HEK293 (cell line): ENCODE measurements at regions not wholly inside any gene's neighbourhood (a gene's known extent, or its start where the extent isn't known, plus 50 kb on each side); places are given as distances from the start of the nearest gene placed in this dataset.

Experiments used
- CTCF ChIA-PET: fragments of 350-600 bp; formaldehyde crosslinking; extraction: SDS; loops from one replicate; lab custom pipeline; 2021; ENCODE audit warnings: antibody characterized with exemption; lab: Yijun Ruan, JAX
- POLR2A ChIA-PET: fragments of 300-600 bp; formaldehyde crosslinking; extraction: SDS; loops from one replicate; lab custom pipeline; 2020; ENCODE audit warnings: antibody characterized with exemption, inconsistent platforms; lab: Yijun Ruan, JAX
- H3K27ac ChIP-seq: fragments of 200-500 bp; sonication (Bioruptor generic); 2 replicates; pipeline ENCODE4 v1.5.1; 2014; ENCODE audit warnings: low read depth, low read length, control low read depth, inconsistent platforms; ENCODE audit errors: extremely low read depth
- H3K36me3 ChIP-seq, 2 experiments: fragments of 200-500 bp in 1 of 2; sonication (Bioruptor generic) in 1 of 2; 1 replicate in 1 of 2; 2 replicates in 1 of 2; pipeline ENCODE4 v1.5.1; 2014 to 2017; ENCODE audit warnings: inconsistent platforms in 2 of 2, low read length in 2 of 2; ENCODE audit not compliant: control insufficient read depth in 2 of 2, insufficient read depth in 1 of 2
- H3K4me1 ChIP-seq: fragments of 200-500 bp; sonication (Bioruptor generic); 2 replicates; pipeline ENCODE4 v1.5.1; 2014; ENCODE audit warnings: mild to moderate bottlenecking, low read length, inconsistent platforms; ENCODE audit not compliant: control insufficient read depth, insufficient read depth
- H3K4me3 ChIP-seq: 2 replicates; pipeline ENCODE4 v1.5.1; 2011; ENCODE audit warnings: low read depth, mild to moderate bottlenecking, control low read depth, low read length, moderate library complexity
- H3K9me3 ChIP-seq: fragments of 200-500 bp; sonication (Bioruptor generic); 2 replicates; pipeline ENCODE4 v1.5.1; 2014; ENCODE audit warnings: low read depth, low read length, inconsistent platforms; ENCODE audit not compliant: control insufficient read depth, insufficient read depth
- ATF2 ChIP-seq: fragments of 450-650 bp; formaldehyde crosslinking; IDR thresholded peaks from 2 replicates; pipeline ENCODE4 v1.5.1; 2016; ENCODE audit warnings: missing biosample characterization, missing genetic modification characterization, low read depth
- INSM2 ChIP-seq: fragments of 450-650 bp; formaldehyde crosslinking; IDR thresholded peaks from 2 replicates; pipeline ENCODE4 v1.5.1; 2016; ENCODE audit warnings: missing biosample characterization, missing genetic modification characterization
- PRDM2 ChIP-seq: fragments of 450-650 bp; formaldehyde crosslinking; IDR thresholded peaks from 2 replicates; pipeline ENCODE4 v1.5.1; 2016; ENCODE audit warnings: missing biosample characterization, missing genetic modification characterization, borderline replicate concordance
- PRDM4 ChIP-seq: fragments of 450-650 bp; formaldehyde crosslinking; IDR thresholded peaks from 2 replicates; pipeline ENCODE4 v1.5.1; 2017; ENCODE audit warnings: missing biosample characterization, missing genetic modification characterization
- ZFP3 ChIP-seq: fragments of 450-650 bp; formaldehyde crosslinking; IDR thresholded peaks from 2 replicates; pipeline ENCODE4 v1.5.1; 2016; ENCODE audit warnings: low read depth, missing biosample characterization, missing genetic modification characterization
- ZNF112 ChIP-seq: fragments of 450-650 bp; formaldehyde crosslinking; IDR thresholded peaks from 2 replicates; pipeline ENCODE4 v1.5.0; 2017; ENCODE audit warnings: missing biosample characterization, missing genetic modification characterization
- ZNF133 ChIP-seq: fragments of 450-650 bp; formaldehyde crosslinking; IDR thresholded peaks from 2 replicates; pipeline ENCODE4 v1.5.1; 2016; ENCODE audit warnings: missing biosample characterization, missing genetic modification characterization
- ZNF692 ChIP-seq: fragments of 450-650 bp; formaldehyde crosslinking; IDR thresholded peaks from 2 replicates; pipeline ENCODE4 v1.5.1; 2016; ENCODE audit warnings: missing biosample characterization, missing genetic modification characterization
- ZSCAN4 ChIP-seq: fragments of 450-650 bp; formaldehyde crosslinking; IDR thresholded peaks from 2 replicates; pipeline ENCODE4 v1.5.1; 2017; ENCODE audit warnings: missing biosample characterization, missing genetic modification characterization

GRCh38 chr16:80051040-80051439 is 450.5 kb upstream of the MAF start:
- CTCF ChIA-PET, result no interaction called here
- H3K36me3 ChIP-seq, result no peaks in the 10 kb centered on the region
- H3K9me3 ChIP-seq, result no peaks in the 10 kb centered on the region

GRCh38 chr16:80048250-80048649 is 447.7 kb upstream of the MAF start:
- POLR2A ChIA-PET, result no interaction called here
- H3K36me3 ChIP-seq, result no peaks in the 10 kb centered on the region
- no peak for TF ChIP-seq ZSCAN4 (tag by site-specific recombination)
- no peak for TF ChIP-seq PRDM2 (tag by site-specific recombination)
- TF ChIP-seq ZFP3, result peak; percentile 57; the same call in 1 of the 2 replicates
- TF ChIP-seq, all 188 proteins: peak for 1
- Histone ChIP-seq H3K27ac (no peak overlapping the region), H3K4me1 (no peaks in the 10 kb centered on the region), H3K9me3 (no peaks in the 10 kb centered on the region), H3K4me3 (no peak overlapping the region)
- CTCF ChIA-PET, result interaction anchor here (0.9 kb wide), 1 partner anchor 479 kb away, joined by 3 read pairs; no protein-coding TSS in a partner anchor

More at GRCh38 chr16:80051040-80051439, 450.5 kb upstream of the MAF start:
- Histone ChIP-seq H3K27ac (no peak overlapping the region), H3K4me3 (no peak overlapping the region), H3K4me1 (no peaks in the 10 kb centered on the region)
- POLR2A ChIA-PET, result no interaction called here
- TF ChIP-seq ATF2 (tag by site-specific recombination), result no peak
- TF ChIP-seq ZNF112 (tag by site-specific recombination), result no peak
- TF ChIP-seq ZNF133 (tag by site-specific recombination), result peak; percentile 74
- TF ChIP-seq INSM2 (tag by site-specific recombination), result no peak
- no peak for TF ChIP-seq PRDM4 (tag by site-specific recombination)
- TF ChIP-seq ZNF692 (tag by site-specific recombination), result no peak
